HG03103 (cell line): ENCODE measurements at regions not wholly inside any gene's neighbourhood (a gene's known extent, or its start where the extent isn't known, plus 50 kb on each side); places are given as distances from the start of the nearest gene placed in this dataset.

Source experiments
- ATAC-seq: cut with Tn5 transposase; IDR thresholded peaks from one replicate; pipeline ENCODE4 v1.9.1; 2021; ENCODE audit warnings: low read depth; ENCODE audit not compliant: unreplicated experiment

DNA sequence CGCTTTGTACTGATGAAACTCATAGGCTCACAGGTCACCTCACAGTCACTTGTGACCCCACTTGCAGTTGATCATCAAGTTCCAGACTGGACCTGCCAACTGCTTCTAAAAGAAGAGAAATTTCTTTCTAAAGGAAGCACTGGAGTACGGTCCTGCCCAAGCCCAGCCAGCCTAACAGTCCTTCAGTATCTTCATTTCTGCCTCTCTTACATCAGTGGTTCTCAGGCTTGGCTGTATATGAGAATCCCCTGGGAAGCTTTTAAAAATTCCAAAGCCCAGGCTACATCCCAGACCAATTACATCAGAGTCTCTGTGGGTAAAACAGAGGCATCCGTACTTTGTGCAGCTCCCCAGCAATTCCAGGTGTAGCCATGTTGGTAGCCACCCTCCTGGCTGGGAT is 282.1 kb downstream of the NFIB start:
- no peak for ATAC-seq

DNA sequence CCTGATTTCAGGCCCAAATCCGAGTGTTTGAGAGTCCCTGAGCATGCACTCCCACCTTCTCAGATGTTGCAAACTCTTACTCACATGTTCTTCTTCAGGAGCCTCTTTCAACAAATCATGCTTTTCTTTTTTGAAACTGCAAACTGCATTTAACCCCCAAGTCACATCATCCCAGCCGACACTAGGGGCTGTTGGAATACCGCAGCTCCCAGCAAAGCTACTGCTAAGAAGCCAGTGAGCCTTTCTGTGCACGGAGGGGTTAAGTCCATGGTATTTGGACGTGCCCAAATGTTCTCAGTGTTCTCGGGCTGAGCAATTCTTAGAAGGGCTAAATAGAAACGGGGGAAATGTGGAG is 282.9 kb downstream of the NFIB start:
- no peak for ATAC-seq

DNA sequence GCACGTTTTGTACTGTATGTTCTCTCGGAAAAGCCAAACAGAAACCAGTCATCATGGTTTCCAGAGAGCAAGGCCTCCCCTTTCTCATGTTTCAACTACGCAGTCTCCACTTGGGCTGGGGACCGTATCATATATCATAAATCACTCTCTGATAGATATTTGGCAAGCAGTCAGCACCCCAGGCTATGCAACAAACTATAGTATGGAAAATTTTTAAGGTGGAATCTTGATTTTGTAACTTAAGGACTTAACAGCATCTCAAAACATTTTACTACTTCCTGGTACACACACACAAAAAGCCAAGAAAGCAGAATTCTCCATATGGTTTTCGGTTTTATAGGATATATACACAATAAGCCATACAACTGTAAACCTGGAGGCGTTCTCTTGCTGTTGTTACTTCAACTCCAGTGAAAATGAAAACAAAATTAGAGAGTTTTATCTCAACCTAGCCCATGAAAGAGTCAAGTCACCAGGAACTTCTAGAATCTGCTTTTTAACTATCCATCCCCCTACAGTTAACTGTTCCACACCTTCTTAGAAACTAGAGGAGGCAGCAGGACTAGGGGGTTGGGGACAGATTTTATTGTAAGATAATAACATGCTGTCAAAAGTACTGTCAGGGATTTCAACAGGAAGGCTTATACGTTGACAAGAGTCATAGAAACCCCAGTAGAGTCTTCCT is 283.4 kb downstream of the NFIB start:
- ATAC-seq, result no peak

DNA sequence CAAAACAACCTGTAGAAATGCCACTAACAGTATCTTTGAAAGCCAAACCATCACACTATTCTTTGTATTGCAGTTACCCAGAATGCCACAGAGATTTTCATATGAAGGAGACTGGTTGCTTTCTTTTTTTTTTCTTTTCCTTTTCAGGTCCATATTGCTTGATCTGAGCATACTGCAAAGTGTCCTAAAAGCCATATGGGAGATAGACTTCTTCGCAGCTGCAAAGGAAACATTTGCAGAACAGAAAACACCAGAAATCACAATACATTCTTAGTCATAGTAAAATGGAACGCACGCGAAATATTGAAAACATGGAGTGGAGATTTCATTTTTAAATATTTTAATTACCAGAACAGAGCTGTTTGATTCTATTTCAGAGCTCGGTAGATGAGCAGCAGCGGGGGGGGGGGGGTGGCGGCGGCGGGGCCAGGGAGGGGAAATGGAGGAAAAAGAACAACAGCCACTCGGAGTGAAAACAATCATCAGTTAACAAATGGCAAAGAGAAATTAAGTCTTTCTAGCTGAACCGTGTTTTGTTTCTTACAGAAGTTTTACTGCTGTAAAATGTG is 284.1 kb downstream of the NFIB start:
- no peak for ATAC-seq

DNA sequence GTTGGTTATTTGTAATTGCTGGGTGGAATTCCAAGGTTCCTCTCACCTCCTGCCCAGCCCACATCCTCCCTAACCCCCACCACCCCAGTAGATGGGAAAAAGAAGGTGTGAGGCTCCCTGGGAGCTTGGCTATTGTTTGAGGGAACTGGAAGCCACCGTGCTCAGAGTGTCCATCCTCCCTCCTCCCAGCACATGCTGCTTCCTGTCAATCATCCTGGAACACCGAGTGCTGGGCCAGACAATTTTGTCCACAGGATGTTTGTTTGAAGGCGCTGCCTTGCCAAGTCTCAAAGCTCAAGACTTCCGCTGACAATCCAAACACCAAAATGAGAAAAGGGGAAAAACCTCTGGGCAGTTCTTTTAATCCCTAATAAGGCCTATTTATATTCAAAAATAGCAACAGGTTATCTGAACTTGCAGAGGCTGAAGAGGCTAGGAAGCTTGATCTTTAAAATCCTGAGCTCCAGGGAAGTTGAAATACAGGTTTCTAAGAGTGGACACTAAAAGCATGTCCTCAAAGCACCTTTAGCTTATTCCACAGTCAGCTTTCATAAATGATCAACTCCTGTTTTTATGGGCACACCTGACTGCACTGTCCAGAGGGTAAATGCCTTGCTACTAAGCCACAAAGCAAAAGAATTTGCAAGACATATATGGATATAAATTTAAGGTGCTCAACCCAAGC is 286.7 kb downstream of the NFIB start:
- ATAC-seq, result no peak

DNA sequence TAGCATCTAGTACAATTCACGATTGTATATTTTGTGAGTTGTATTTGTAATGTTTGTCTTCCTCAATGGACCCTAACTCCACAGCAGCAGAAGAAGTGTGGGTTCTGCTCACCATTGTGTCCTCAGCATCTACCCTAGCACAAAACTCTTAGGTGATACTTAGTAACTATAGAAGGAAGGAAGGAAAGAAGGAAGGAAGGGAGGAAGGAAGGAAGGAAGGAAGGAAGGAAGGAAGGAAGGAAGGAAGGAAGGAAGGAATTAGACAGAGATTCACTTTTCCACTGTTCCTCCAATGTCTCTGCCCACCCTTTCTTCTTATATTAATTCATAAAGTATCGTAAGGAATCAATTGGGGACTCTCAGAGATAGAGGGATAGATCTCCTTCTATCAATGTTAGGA is 288.2 kb downstream of the NFIB start:
- no peak for ATAC-seq

DNA sequence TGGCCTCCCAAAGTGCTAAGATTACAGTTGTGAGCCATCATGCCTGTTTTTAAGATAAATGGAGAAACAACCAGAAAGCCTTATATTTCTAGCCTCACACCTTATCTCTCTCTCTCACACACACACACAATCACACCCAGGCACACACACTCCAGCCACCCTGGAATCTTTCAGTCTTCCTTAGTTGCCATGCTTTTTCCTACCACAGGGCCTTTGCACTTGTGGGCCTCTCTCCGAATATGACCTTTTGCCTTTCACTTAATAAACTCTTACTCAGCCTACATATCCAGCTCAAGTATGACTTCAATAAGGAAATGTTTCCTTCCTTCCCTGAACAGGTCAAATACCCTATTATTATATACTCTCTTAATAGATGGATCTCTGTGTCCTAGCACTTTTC is 290.7 kb downstream of the NFIB start:
- no peak for ATAC-seq

DNA sequence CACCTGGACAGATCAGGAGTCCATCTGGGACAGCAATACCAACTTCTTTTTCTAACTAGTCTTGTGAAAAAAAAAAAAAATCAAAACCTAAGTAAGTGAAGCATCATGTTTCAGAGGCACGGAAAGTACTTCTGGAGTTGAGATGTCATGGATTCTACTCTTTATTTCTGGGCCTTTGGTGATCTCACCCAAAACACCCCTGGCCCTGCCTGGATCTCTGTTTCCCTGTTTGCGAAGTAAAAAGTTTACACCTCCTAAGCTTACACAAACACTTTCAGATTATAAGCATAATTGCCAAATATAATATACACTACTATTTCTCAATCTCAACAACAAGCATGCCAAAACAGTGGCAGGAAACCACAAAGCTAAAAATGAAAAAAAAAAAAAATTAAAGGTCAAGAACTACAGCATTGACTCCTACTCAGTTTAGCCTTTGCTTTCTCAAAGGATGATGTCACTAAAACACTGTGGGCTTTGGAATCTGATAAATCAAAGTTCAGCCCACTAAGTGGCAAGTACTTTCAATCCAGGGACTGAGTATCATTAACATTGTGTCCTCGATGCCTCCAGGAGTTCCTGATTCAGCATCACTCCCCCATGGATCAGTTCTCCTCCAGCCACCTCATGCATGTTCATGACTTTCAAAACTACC is 291.9 kb downstream of the NFIB start:
- ATAC-seq, result no peak

DNA sequence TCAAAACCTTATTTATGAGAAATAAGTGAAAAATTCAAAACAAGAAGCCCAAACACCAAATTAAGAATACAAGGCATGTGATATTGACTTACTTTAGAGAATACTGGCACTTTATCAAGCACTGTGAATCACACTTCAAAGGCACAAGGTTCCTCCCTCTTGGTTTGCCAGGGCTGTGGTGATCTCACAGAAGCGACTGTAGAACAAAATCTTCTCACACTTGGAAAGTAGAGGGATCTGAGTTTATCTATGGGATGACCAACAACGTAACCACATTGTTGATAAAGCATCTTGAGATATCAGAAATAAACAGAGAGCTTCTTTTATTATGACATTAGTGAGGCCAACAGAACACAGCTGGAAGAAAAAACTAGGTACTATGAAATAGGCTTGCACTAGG is 295.9 kb downstream of the NFIB start:
- no peak for ATAC-seq

DNA sequence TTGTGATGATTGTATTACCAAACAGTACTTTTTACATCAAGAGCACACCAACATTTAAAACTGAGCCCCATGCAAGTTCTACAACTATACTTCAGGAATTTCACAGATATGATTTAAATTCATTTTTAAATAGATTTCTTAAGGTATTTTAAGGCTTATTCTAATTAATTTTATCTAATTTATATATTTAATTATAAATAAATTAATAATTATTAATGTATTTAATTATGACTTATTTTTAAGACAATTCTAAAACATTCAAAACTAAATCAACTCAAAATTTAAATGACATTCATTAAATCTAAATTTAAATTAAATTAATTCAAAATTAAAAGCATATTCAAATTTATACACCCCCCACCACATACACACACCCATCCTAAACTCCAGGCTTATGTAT is 299.2 kb downstream of the NFIB start:
- no peak for ATAC-seq

DNA sequence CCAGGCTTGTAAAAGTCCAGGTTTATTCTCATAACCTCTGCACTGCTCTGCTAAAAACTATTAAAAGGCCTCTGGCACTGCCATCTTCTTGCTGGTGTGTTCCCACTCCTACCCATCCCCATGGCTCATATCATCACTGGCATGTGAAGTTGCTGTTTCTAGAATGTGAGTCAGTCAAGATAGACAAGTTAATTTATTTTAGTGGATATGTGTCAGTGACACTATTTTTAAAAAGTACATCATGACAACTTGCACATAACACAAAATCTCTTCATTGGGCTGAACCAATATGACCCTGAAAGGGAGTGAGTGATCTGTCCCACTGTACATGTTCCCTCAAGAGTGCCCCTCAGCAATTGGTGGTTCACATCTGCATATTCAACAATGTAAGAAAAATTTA is 299.7 kb downstream of the NFIB start:
- ATAC-seq, result no peak

DNA sequence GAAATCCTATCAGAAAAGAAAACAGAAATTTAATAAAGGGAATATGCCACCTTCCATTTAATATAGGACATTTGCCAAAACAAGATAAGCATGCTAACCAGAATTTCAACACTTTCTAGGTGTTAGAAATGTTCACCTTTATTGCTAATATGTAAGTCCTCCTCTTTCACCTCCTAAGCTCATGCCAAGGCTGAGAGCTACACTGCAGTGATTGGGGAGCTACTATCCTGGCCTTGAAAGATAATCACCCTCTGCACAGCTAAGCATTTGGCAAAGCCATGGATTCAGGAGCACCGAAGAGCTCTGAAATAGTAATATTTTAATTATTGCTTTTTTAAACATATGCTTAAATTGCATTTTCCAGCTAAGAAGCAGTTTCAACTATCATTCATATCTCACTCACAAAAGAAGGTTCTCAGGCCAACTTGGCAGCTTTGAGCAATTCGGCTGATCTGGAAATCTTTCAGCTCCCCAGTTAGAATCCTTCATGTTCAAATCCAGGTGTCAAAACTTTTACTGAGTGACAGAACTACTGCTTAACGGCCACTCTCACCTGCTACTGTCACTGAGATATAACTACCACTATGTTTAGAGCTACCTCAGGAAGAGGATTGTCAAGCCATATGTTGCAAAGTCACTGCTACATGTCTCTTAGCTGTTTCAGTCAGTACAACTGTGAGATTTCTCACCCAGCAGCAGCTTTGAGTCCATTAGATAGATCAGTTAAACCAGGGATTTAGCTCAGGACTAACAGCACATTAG is 302.0 kb downstream of the NFIB start:
- no peak for ATAC-seq

DNA sequence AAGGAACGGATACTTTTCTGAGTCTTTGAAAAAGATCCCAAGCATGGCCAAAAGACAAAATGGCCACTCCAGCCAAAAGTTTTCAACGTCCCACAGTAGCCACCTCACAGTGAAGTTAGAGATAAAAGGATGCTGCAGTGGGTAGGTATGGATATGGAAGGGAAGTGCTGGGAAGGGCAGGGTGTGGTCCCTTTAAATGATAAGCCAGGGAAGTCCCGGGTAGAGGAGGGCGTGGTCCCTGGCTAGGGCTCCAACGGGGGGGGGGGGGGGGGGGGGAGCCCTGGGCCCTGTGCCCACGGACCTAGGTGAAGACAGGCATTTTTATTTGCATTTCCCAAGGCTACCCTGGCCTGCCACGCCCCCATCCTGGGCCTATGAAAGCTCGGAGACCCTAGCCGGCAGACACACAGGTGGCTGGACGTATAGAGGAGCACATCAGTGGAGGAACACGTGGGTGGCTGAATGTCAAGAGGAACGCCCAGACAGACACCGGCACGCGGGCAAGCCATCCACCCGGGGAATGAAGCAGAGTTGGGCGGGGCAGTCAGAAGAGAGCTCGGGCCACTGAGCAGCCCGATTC is 306.7 kb downstream of the NFIB start:
- ATAC-seq, result no peak

DNA sequence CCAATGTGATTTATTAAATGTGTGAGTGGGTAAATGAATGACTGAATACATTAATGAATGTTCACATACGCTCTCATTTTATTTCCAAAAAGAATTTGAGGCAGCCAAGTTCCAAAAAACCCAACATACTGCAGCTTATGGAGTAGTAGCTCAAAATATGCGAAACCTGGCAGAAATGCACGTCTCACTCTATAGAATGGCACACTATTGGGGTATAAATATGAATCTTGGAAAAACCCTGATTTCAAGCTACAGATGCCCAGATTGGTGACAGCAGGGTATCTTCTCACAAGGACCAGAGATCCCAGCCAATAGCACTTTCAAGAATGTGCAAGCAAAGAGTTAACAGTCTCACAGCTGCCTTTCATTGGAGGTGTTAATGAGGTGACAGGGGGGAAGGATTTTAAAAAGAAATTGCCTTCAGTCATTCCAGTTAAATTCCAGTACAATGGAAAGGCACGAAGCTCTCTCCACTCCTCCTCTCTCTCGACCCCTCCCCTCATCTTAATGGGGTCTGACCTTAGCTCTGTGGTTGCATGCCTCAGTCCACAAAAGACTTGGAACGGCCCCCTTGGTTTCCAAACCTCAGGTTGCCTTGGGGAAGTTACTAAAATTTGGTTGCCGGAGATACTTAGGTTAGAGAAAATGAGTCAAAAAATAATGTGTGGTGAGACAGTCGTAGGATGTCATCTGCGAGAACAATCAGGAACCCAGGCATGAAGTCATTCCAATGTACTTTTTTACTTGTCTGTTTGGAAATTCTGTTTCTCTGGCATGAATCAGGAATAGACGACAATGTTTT is 307.4 kb downstream of the NFIB start:
- ATAC-seq, result no peak

DNA sequence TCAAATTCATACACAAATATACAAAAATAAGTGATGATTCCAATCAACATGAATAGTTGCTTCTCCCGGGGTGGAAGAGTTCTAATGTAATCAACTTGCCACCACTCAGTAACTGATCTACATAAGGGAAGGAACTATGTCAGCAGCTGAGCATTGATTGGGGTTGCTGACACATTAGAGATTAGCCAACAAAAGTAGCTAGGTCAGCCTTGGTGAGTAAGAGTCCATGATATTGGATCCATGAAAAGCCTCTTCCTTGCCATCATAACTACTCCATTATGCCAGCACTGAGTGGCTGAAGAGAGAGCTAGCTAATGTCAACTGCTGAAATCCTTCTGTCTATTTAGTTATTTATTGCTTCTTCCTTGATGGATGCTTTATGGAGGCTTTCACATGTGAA is 309.8 kb downstream of the NFIB start:
- no peak for ATAC-seq

DNA sequence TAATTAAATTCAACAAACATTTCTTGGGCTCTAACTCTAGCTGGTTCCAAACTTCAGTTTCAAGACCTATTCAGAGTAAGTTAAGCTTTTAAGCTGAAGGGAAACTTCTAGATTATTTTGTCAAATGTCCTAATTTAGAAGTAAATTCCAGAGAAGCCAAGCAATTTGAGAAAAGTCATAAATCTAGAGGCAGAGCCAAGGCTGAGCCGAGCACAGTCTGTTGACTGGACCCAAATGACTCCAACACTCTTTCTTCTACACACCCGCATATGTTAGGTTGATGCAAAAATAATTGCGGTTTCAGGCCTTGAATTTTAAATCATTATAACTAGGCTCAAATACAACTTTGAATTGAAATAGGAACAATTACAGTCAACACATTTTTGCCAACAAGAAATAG is 319.7 kb downstream of the NFIB start:
- no peak for ATAC-seq

DNA sequence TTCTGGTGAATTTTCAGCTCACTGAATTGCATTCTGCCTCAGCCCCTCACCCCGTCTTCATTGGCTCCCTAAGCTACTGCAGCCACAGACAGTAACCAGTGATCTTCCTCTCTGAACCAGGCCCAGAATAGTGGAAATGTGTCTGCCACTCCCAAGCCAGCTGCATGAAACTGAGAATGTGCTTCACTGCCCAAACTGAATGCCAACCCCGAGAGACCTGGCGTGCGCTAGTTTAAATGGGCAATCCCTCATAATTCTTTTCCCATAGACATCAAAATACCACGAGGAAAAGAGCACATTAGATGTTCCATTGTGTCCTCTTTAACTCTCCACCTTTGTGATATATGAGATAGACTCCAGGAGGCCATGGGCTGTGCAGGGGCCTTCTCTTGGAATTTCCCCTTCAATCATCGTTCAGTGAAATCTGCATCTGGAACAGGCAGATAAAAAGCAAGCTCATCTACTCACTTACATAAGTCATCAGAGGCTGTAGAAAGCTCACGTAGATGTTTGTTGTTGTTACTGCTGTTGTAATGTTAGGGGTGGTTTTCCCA is 320.2 kb downstream of the NFIB start:
- ATAC-seq, result no peak

DNA sequence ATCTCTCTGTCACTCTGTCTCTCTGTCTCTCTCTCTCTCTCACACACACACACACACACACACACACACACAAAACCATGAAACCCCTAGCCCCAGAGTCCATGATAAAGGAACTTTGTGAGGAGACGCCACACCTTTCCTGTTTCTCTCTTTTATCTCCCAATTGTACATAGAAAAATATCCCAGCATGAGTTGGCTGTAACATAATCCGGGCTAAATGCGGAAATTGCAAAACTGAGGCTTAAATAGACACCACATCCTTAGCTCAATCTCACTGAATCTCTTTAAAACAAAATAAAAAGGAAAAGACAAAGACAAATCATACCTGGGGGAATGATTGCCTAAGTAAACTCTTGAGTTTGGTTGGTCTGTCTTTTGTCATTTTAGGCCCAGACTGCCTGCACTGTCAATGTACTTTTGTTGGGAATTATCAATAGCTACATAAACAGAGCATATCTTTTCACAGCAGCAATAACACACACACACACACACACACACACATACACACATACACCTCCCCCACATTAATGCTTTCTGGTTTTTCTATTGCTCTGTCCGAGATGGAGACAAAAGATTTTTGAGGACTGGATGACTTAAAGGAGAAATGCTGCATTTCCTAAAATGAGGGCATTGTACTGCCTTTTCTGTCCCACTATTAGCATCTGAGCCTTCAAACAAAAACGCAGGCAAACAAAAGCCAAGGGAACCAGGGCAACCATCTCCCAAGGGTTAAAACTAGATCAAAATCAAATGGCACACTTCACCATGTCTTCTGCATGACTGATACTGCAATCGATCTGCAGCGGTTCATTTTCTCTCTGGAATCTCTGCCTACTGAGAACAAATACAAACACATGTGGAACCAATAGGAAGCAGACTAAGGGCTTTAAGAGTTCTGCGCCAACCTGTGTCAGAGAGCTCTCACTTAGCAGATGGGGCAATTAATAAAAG is 321.5 kb downstream of the NFIB start:
- ATAC-seq, result no peak

DNA sequence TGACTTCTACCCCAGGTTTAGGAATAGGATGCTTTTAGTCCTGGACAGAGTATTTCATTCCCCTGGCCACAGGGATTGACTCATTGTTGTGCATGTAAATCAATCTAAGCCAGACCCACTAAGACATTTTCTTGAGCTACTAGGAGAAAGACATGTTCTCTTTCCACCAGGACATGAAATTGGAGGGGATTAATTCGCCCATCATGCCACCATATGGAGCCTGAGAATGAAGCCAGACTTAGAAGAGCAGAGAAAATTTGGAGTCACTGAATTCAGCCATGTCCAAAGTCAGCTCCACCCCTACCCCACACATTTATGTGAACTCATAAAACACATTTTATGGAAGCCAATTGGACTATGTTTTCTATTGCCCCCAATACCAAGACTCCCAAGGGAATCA is 322.5 kb downstream of the NFIB start:
- no peak for ATAC-seq
